OCI-LY3 (cell line): ENCODE measurements at regions not wholly inside any gene's neighbourhood (a gene's known extent, or its start where the extent isn't known, plus 50 kb on each side); places are given as distances from the start of the nearest gene placed in this dataset.

Source experiments
- H2AFZ ChIP-seq: fragments of 200-600, 300-600 bp; shearing (Covaris generic); 2 replicates; pipeline ENCODE4 v1.6.0; 2014; ENCODE audit warnings: antibody characterized with exemption, low read depth, low read length
- H3K27ac ChIP-seq: fragments of 200-600, 300-600 bp; sonication (generic); 2 replicates; pipeline ENCODE4 v1.5.1; 2014; ENCODE audit warnings: mild to moderate bottlenecking, low read length, moderate library complexity, mixed read lengths
- H3K27me3 ChIP-seq: fragments of 200-600, 300-600 bp; sonication (generic); 2 replicates; pipeline ENCODE4 v1.6.1; 2014; ENCODE audit warnings: low read depth, low read length, mixed read lengths
- H3K36me3 ChIP-seq: fragments of 200-600, 300-600 bp; sonication (generic); replicated peaks from 2 replicates; pipeline ENCODE3; 2014; ENCODE audit warnings: low read depth, low read length, mixed read lengths
- H3K4me1 ChIP-seq: fragments of 300-600, 200-600 bp; sonication (generic); 2 replicates; pipeline ENCODE4 v1.6.1; 2014; ENCODE audit warnings: low read length, mixed read lengths
- H3K4me2 ChIP-seq: fragments of 200-600, 300-600 bp; sonication (generic); 2 replicates; pipeline ENCODE4 v1.6.1; 2014; ENCODE audit warnings: low read length, mixed read lengths
- H3K4me3 ChIP-seq: fragments of 300-600, 200-600 bp; sonication (generic); 2 replicates; pipeline ENCODE4 v1.5.1; 2014; ENCODE audit warnings: antibody characterized with exemption, mild to moderate bottlenecking, low read length, moderate library complexity
- H3K79me2 ChIP-seq: fragments of 300-600, 200-600 bp; shearing (Covaris generic); 2 replicates; pipeline ENCODE4 v1.6.1; 2014; ENCODE audit warnings: mild to moderate bottlenecking, low read length, mixed read lengths
- H3K9ac ChIP-seq: fragments of 300-600, 200-600 bp; shearing (Covaris generic); 2 replicates; pipeline ENCODE4 v1.6.0; 2014; ENCODE audit warnings: mild to moderate bottlenecking, low read length, moderate library complexity
- H3K9me3 ChIP-seq: fragments of 200-600, 300-600 bp; shearing (Covaris generic); 2 replicates; pipeline ENCODE4 v1.6.1; 2014; ENCODE audit warnings: low read length, mixed read lengths; ENCODE audit not compliant: insufficient read depth
- H4K20me1 ChIP-seq: fragments of 200-600, 300-600 bp; sonication (generic); 2 replicates; pipeline ENCODE4 v1.6.1; 2016; ENCODE audit warnings: low read length, mixed read lengths; ENCODE audit not compliant: insufficient read depth
- CTCF ChIP-seq: fragments of 200-600, 300-600 bp; sonication (generic); IDR thresholded peaks from 2 replicates; pipeline ENCODE4 v1.5.1; 2014; ENCODE audit warnings: antibody characterized with exemption, low read length, low read depth
- EZH2phosphoT487 ChIP-seq: fragments of 200-600 bp; shearing (Covaris generic); IDR thresholded peaks from 2 replicates; pipeline ENCODE4 v1.6.1; 2018; ENCODE audit warnings: antibody characterized with exemption, mixed run types, low read depth

GRCh38 chr4:179762840-179763239, 2320.6 kb upstream of the AGA start:
- Histone ChIP-seq H3K79me2 (no peaks in the 10 kb centered on the region), H4K20me1 (no peaks in the 10 kb centered on the region), H3K9me3 (peaks cover 12% of the 10 kb centered on the region; the same call in 1 of the 2 replicates), H3K36me3 (no peaks in the 10 kb centered on the region), H3K27ac (no peak overlapping the region), H3K4me2 (peak overlapping the region; percentile 56), H3K4me1 (peaks cover 11% of the 10 kb centered on the region; the same call in 1 of the 2 replicates), H2AFZ (peak overlapping the region; percentile 94), H3K4me3 (peak overlapping the region; percentile 51), H3K9ac (no peak overlapping the region), H3K27me3 (no peaks in the 10 kb centered on the region)
- TF ChIP-seq CTCF (no peak), EZH2phosphoT487 (no peak)

- H3K27me3 ChIP-seq = no peaks in the 10 kb centered on the region
- H3K36me3 ChIP-seq = no peaks in the 10 kb centered on the region
- no peak overlapping the region for H3K4me2 ChIP-seq
- H3K79me2 ChIP-seq = no peaks in the 10 kb centered on the region
- H3K4me3 ChIP-seq = no peak overlapping the region
- H4K20me1 ChIP-seq = no peaks in the 10 kb centered on the region
- H3K4me1 ChIP-seq = peaks cover 11% of the 10 kb centered on the region; the same call in 1 of the 2 replicates
- peaks cover 7% of the 10 kb centered on the region; the same call in 1 of the 2 replicates for H3K9me3 ChIP-seq
- no peak overlapping the region for H3K9ac ChIP-seq
- H2AFZ ChIP-seq = no peak overlapping the region
- TF ChIP-seq CTCF = no peak
- no peak for TF ChIP-seq EZH2phosphoT487
- H3K27ac ChIP-seq = no peak overlapping the region
Observed at GRCh38 chr4:179766938-179767337, 2324.7 kb upstream of the AGA start.

- Histone ChIP-seq H3K27ac (no peak overlapping the region), H3K27me3 (no peaks in the 10 kb centered on the region), H3K36me3 (no peaks in the 10 kb centered on the region), H3K4me3 (no peak overlapping the region), H3K9ac (no peak overlapping the region), H4K20me1 (no peaks in the 10 kb centered on the region), H3K4me1 (peaks cover 4% of the 10 kb centered on the region; the same call in 1 of the 2 replicates), H3K4me2 (no peak overlapping the region), H3K79me2 (no peaks in the 10 kb centered on the region), H3K9me3 (peaks cover 7% of the 10 kb centered on the region; the same call in 1 of the 2 replicates), H2AFZ (no peak overlapping the region)
- TF ChIP-seq CTCF (no peak), EZH2phosphoT487 (no peak)
Observed at GRCh38 chr4:179768996-179769395, 2326.8 kb upstream of the AGA start.

GRCh38 chr4:179797738-179798137, 2355.5 kb upstream of the AGA start:
- Histone ChIP-seq H4K20me1 (no peaks in the 10 kb centered on the region), H3K27me3 (no peaks in the 10 kb centered on the region), H3K79me2 (no peaks in the 10 kb centered on the region), H3K4me2 (no peak overlapping the region), H3K4me3 (no peak overlapping the region), H3K4me1 (peaks cover 10% of the 10 kb centered on the region), H3K36me3 (peaks cover under 1% of the 10 kb centered on the region), H3K27ac (no peak overlapping the region), H2AFZ (no peak overlapping the region), H3K9ac (no peak overlapping the region), H3K9me3 (peaks cover 3% of the 10 kb centered on the region; the same call in 1 of the 2 replicates)
- TF ChIP-seq CTCF (no peak), EZH2phosphoT487 (no peak)
